H9 (cell line): ENCODE measurements at regions not wholly inside any gene's neighbourhood (a gene's known extent, or its start where the extent isn't known, plus 50 kb on each side); places are given as distances from the start of the nearest gene placed in this dataset.

Experiments used
- DNase-seq: peaks from one replicate; pipeline ENCODE4 v3.0.0-alpha.2; 2017
- H2AFZ ChIP-seq: one replicate; pipeline ENCODE4 v1.6.1; 2013; ENCODE audit warnings: mild to moderate bottlenecking, low read length, control low read depth, moderate library complexity
- H2AK5ac ChIP-seq: 2 replicates; pipeline ENCODE4 v1.6.1; 2013; ENCODE audit warnings: low read length, control low read depth, mixed read lengths; ENCODE audit not compliant: insufficient read length
- H2BK120ac ChIP-seq: one replicate; pipeline ENCODE4 v1.6.1; 2013; ENCODE audit warnings: low read depth, mild to moderate bottlenecking, low read length, control low read depth, inconsistent platforms; ENCODE audit not compliant: poor library complexity, severe bottlenecking
- H2BK12ac ChIP-seq: 2 replicates; pipeline ENCODE4 v1.6.1; 2013; ENCODE audit warnings: low read length, control low read depth, mixed read lengths, low read depth; ENCODE audit not compliant: insufficient read length
- H2BK15ac ChIP-seq: 2 replicates; pipeline ENCODE4 v1.6.1; 2013; ENCODE audit warnings: low read depth, low read length, control low read depth
- H2BK20ac ChIP-seq: one replicate; pipeline ENCODE4 v1.6.1; 2013; ENCODE audit warnings: low read depth, mild to moderate bottlenecking, low read length, control low read depth, inconsistent platforms; ENCODE audit not compliant: poor library complexity, severe bottlenecking
- H2BK5ac ChIP-seq: 2 replicates; pipeline ENCODE4 v1.6.1; 2013; ENCODE audit warnings: low read length, control low read depth, mixed read lengths; ENCODE audit not compliant: insufficient read length
- H3K14ac ChIP-seq: 2 replicates; pipeline ENCODE4 v1.6.1; 2013; ENCODE audit warnings: low read length, control low read depth; ENCODE audit not compliant: insufficient read depth
- H3K18ac ChIP-seq: 2 replicates; pipeline ENCODE4 v1.6.1; 2013; ENCODE audit warnings: low read depth, mild to moderate bottlenecking, mixed read lengths, low read length, control low read depth; ENCODE audit not compliant: insufficient read length
- H3K23ac ChIP-seq: 2 replicates; pipeline ENCODE4 v1.6.1; 2013; ENCODE audit warnings: low read length, control low read depth, mixed read lengths, low read depth; ENCODE audit not compliant: insufficient read length
- H3K23me2 ChIP-seq: 2 replicates; pipeline ENCODE4 v1.6.1; 2013; ENCODE audit warnings: low read depth, mild to moderate bottlenecking, mixed read lengths, low read length, control low read depth; ENCODE audit not compliant: insufficient read length, poor library complexity, severe bottlenecking
- H3K27ac ChIP-seq: 2 replicates; pipeline ENCODE4 v1.5.1; 2013; ENCODE audit warnings: low read length, control low read depth, mixed read lengths, low read depth; ENCODE audit not compliant: insufficient read length
- H3K27me3 ChIP-seq: 2 replicates; pipeline ENCODE4 v1.6.1; 2013; ENCODE audit warnings: low read length, control low read depth, inconsistent platforms; ENCODE audit not compliant: insufficient read depth
- H3K4ac ChIP-seq: 2 replicates; pipeline ENCODE4 v1.6.1; 2013; ENCODE audit warnings: low read depth, mild to moderate bottlenecking, control low read depth, inconsistent platforms, low read length, moderate library complexity
- H3K4me1 ChIP-seq: 2 replicates; pipeline ENCODE4 v1.6.1; 2013; ENCODE audit warnings: low read length, control low read depth, inconsistent platforms; ENCODE audit not compliant: insufficient read depth
- H3K4me2 ChIP-seq: 2 replicates; pipeline ENCODE4 v1.6.1; 2013; ENCODE audit warnings: low read length, control low read depth, mixed read lengths; ENCODE audit not compliant: insufficient read length, insufficient read depth
- H3K56ac ChIP-seq: 2 replicates; pipeline ENCODE4 v1.6.1; 2013; ENCODE audit warnings: low read depth, mild to moderate bottlenecking, mixed read lengths, low read length, control low read depth; ENCODE audit not compliant: insufficient read length
- H3K79me1 ChIP-seq: 2 replicates; pipeline ENCODE4 v1.6.1; 2013; ENCODE audit warnings: low read depth, mild to moderate bottlenecking, moderate library complexity, low read length, control low read depth, inconsistent platforms; ENCODE audit not compliant: insufficient read depth, poor library complexity, severe bottlenecking
- H3K79me2 ChIP-seq: 2 replicates; pipeline ENCODE4 v1.6.1; 2013; ENCODE audit warnings: low read length, control low read depth, inconsistent platforms; ENCODE audit not compliant: insufficient read depth
- H3K9ac ChIP-seq: 2 replicates; pipeline ENCODE4 v1.6.1; 2013; ENCODE audit warnings: low read length, control low read depth, mixed read lengths; ENCODE audit not compliant: insufficient read length; ENCODE audit errors: extremely low read depth
- H3K9me3 ChIP-seq: one replicate; pipeline ENCODE4 v1.6.1; 2013; ENCODE audit warnings: low read depth, low read length, inconsistent platforms; ENCODE audit not compliant: control insufficient read depth
- H3T11ph ChIP-seq: one replicate; pipeline ENCODE4 v1.6.1; 2013; ENCODE audit warnings: mild to moderate bottlenecking, low read length, control low read depth, inconsistent platforms
- H4K20me1 ChIP-seq: one replicate; pipeline ENCODE4 v1.6.1; 2013; ENCODE audit not compliant: control insufficient read depth, insufficient read length, insufficient read depth
- H4K5ac ChIP-seq: 2 replicates; pipeline ENCODE4 v1.6.1; 2013; ENCODE audit warnings: low read depth, mild to moderate bottlenecking, mixed read lengths, low read length, control low read depth; ENCODE audit not compliant: insufficient read length
- H4K8ac ChIP-seq: replicated peaks from 2 replicates; pipeline ENCODE4 v1.6.1; 2013; ENCODE audit warnings: low read length, control low read depth, mixed read lengths, low read depth; ENCODE audit not compliant: insufficient read length
- H4K91ac ChIP-seq: 2 replicates; pipeline ENCODE4 v1.6.1; 2013; ENCODE audit warnings: low read depth, mild to moderate bottlenecking, moderate library complexity, mixed read lengths, low read length, control low read depth; ENCODE audit not compliant: insufficient read length
- H3K27ac Mint-ChIP-seq, 3 experiments: 2 replicates in 2 of 3; 3 replicates in 1 of 3; pipeline ENCODE4 v1.8.0; 2020 to 2021; ENCODE audit warnings: mixed read lengths in 3 of 3, mild to moderate bottlenecking in 1 of 3, moderate library complexity in 1 of 3
- H3K27me3 Mint-ChIP-seq: 2 replicates; pipeline ENCODE4 v1.8.0; 2021; ENCODE audit warnings: low read depth, mild to moderate bottlenecking, moderate library complexity, mixed read lengths
- H3K36me3 Mint-ChIP-seq, 3 experiments: 2 replicates in 2 of 3; 3 replicates in 1 of 3; pipeline ENCODE4 v1.8.0; 2020 to 2021; ENCODE audit warnings: low read depth in 3 of 3, mixed read lengths in 3 of 3; ENCODE audit not compliant: insufficient read depth in 1 of 3
- H3K4me1 Mint-ChIP-seq, 2 experiments: 2 replicates each; pipeline ENCODE4 v1.8.0; 2020; ENCODE audit warnings: mixed read lengths in 2 of 2
- H3K4me3 Mint-ChIP-seq, 2 experiments: 2 replicates in 1 of 2; 3 replicates in 1 of 2; pipeline ENCODE4 v1.8.0; 2020 to 2021; ENCODE audit warnings: mild to moderate bottlenecking in 2 of 2, mixed read lengths in 2 of 2, moderate library complexity in 1 of 2
- H3K9me3 Mint-ChIP-seq, 2 experiments: 2 replicates in 1 of 2; 3 replicates in 1 of 2; pipeline ENCODE4 v1.8.0; 2020; ENCODE audit warnings: mild to moderate bottlenecking in 2 of 2, mixed read lengths in 2 of 2, moderate library complexity in 1 of 2
- WGBS: extraction: QIAGEN DNeasy Blood & Tissue Kit; methylation state at CpG from one replicate; pipeline ENCODE4 v1.1.7; 2013; ENCODE audit warnings: missing lambda C conversion rate, low lambda C conversion rate, mixed read lengths; ENCODE audit not compliant: insufficient read length; ENCODE audit errors: extremely low coverage; 5-methylcytosine and 5-hydroxymethylcytosine counted together
- TF ChIP-seq, protein P1 (sequence below): fragments of 200-600 bp; sonication (generic); conservative IDR thresholded peaks from 3 replicates; pipeline ENCODE4 v1.8.0; 2021; ENCODE audit warnings: antibody characterized with exemption, mild to moderate bottlenecking

GRCh38 chr4:10878861-10879260, 194.3 kb upstream of the CLNK start:
- no peak overlapping the region for H2AK5ac ChIP-seq
- H4K5ac ChIP-seq, result no peak overlapping the region
- H3K27ac Mint-ChIP-seq, result no peak overlapping the region
- H3K4me3 Mint-ChIP-seq, result no peak overlapping the region
- DNase-seq, result no peak
- WGBS, result 100% methylated on average over 1 of the region's 2 CpGs
- no peak overlapping the region for H3K56ac ChIP-seq
- H2AFZ ChIP-seq, result no peak overlapping the region
- no peak overlapping the region for H3K23ac ChIP-seq
- H2BK5ac ChIP-seq, result no peak overlapping the region
- no peak overlapping the region for H3T11ph ChIP-seq
- no peaks in the 10 kb centered on the region for H3K27me3 ChIP-seq
- H3K79me2 ChIP-seq, result no peaks in the 10 kb centered on the region
- no peak overlapping the region for H3K9ac ChIP-seq
- no peak overlapping the region for H2BK12ac ChIP-seq
- no peaks in the 10 kb centered on the region for H3K9me3 Mint-ChIP-seq
- no peak overlapping the region for H3K4me2 ChIP-seq
- H4K8ac ChIP-seq, result no peak overlapping the region
- no peaks in the 10 kb centered on the region for H3K36me3 Mint-ChIP-seq
- no peaks in the 10 kb centered on the region for H3K23me2 ChIP-seq
- H3K27ac ChIP-seq, result no peak overlapping the region
- H3K4me1 ChIP-seq, result peaks cover 5% of the 10 kb centered on the region; the same call in 1 of the 2 replicates
- H2BK120ac ChIP-seq, result no peak overlapping the region
- no peak overlapping the region for H3K4ac ChIP-seq
- peaks cover 0 to 8% of the 10 kb centered on the region in 2 experiments; a peak in 2 of 4 replicates for H3K4me1 Mint-ChIP-seq
- H4K20me1 ChIP-seq, result no peaks in the 10 kb centered on the region
- H2BK15ac ChIP-seq, result no peak overlapping the region
- TF ChIP-seq, protein P1, sequence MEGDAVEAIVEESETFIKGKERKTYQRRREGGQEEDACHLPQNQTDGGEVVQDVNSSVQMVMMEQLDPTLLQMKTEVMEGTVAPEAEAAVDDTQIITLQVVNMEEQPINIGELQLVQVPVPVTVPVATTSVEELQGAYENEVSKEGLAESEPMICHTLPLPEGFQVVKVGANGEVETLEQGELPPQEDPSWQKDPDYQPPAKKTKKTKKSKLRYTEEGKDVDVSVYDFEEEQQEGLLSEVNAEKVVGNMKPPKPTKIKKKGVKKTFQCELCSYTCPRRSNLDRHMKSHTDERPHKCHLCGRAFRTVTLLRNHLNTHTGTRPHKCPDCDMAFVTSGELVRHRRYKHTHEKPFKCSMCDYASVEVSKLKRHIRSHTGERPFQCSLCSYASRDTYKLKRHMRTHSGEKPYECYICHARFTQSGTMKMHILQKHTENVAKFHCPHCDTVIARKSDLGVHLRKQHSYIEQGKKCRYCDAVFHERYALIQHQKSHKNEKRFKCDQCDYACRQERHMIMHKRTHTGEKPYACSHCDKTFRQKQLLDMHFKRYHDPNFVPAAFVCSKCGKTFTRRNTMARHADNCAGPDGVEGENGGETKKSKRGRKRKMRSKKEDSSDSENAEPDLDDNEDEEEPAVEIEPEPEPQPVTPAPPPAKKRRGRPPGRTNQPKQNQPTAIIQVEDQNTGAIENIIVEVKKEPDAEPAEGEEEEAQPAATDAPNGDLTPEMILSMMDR, result no peak
- H3K9me3 ChIP-seq, result no peaks in the 10 kb centered on the region
- H3K14ac ChIP-seq, result no peak overlapping the region
- no peaks in the 10 kb centered on the region for H3K79me1 ChIP-seq
- H4K91ac ChIP-seq, result no peak overlapping the region
- H3K27me3 Mint-ChIP-seq, result no peaks in the 10 kb centered on the region
- H3K18ac ChIP-seq, result no peak overlapping the region
- no peak overlapping the region for H2BK20ac ChIP-seq
